HEK293T (cell line): ENCODE measurements at regions not wholly inside any gene's neighbourhood (a gene's known extent, or its start where the extent isn't known, plus 50 kb on each side); places are given as distances from the start of the nearest gene placed in this dataset.

ENCODE experiments used
- CTCF ChIA-PET: fragments of 350-600 bp; formaldehyde crosslinking; extraction: SDS; loops from one replicate; lab custom pipeline; 2021; ENCODE audit warnings: antibody characterized with exemption, inconsistent platforms; lab: Yijun Ruan, JAX
- POLR2A ChIA-PET: fragments of 350-600 bp; formaldehyde crosslinking; extraction: SDS; loops from one replicate; lab custom pipeline; 2020; ENCODE audit warnings: antibody characterized with exemption, inconsistent platforms; lab: Yijun Ruan, JAX
- DNase-seq: peaks from one replicate; pipeline ENCODE4 v3.0.0; 2012; ENCODE audit warnings: mixed read lengths; ENCODE audit errors: extremely low spot score
- ARNT ChIP-seq: fragments of 450-650 bp; IDR thresholded peaks from 2 replicates; pipeline ENCODE4 v1.6.1; 2017; ENCODE audit warnings: mild to moderate bottlenecking
- BHLHE40 ChIP-seq: fragments of 450-650 bp; IDR thresholded peaks from 2 replicates; pipeline ENCODE4 v1.6.1; 2016; ENCODE audit warnings: mild to moderate bottlenecking, moderate library complexity, borderline replicate concordance
- CTBP1 ChIP-seq: fragments of 450-650 bp; IDR thresholded peaks from 2 replicates; pipeline ENCODE4 v1.6.1; 2016; ENCODE audit warnings: borderline replicate concordance
- ELF4 ChIP-seq: fragments of 450-650 bp; IDR thresholded peaks from 2 replicates; pipeline ENCODE4 v1.6.1; 2017; ENCODE audit warnings: antibody characterized with exemption
- FOXA1 ChIP-seq: fragments of 450-650 bp; IDR thresholded peaks from 2 replicates; pipeline ENCODE4 v1.6.1; 2016; ENCODE audit warnings: mild to moderate bottlenecking
- FOXK2 ChIP-seq: fragments of 450-650 bp; IDR thresholded peaks from 2 replicates; pipeline ENCODE4 v1.6.1; 2016; ENCODE audit warnings: mild to moderate bottlenecking
- FOXM1 ChIP-seq: fragments of 450-650 bp; IDR thresholded peaks from 2 replicates; pipeline ENCODE4 v1.6.1; 2017; ENCODE audit warnings: mild to moderate bottlenecking, borderline replicate concordance
- HDGF ChIP-seq: fragments of 450-650 bp; IDR thresholded peaks from 2 replicates; pipeline ENCODE4 v1.6.1; 2017; ENCODE audit warnings: antibody characterized with exemption, borderline replicate concordance
- L3MBTL2 ChIP-seq: fragments of 450-650 bp; conservative IDR thresholded peaks from 2 replicates; pipeline ENCODE4 v1.6.1; 2016; ENCODE audit warnings: mild to moderate bottlenecking
- LEF1 ChIP-seq: fragments of 450-650 bp; IDR thresholded peaks from 2 replicates; pipeline ENCODE4 v1.6.1; 2017; ENCODE audit warnings: mild to moderate bottlenecking, borderline replicate concordance
- NFRKB ChIP-seq: fragments of 450-650 bp; IDR thresholded peaks from 2 replicates; pipeline ENCODE4 v1.6.1; 2016; ENCODE audit warnings: mild to moderate bottlenecking, moderate library complexity
- SP1 ChIP-seq: fragments of 450-650 bp; IDR thresholded peaks from 2 replicates; pipeline ENCODE4 v1.6.1; 2017
- SUZ12 ChIP-seq: fragments of 450-650 bp; IDR thresholded peaks from 2 replicates; pipeline ENCODE4 v1.6.1; 2016; ENCODE audit warnings: mild to moderate bottlenecking
- TARDBP ChIP-seq: fragments of 450-650 bp; IDR thresholded peaks from 2 replicates; pipeline ENCODE4 v1.6.1; 2016
- ZNF384 ChIP-seq: fragments of 450-650 bp; IDR thresholded peaks from 2 replicates; pipeline ENCODE4 v1.6.1; 2016
- TF ChIP-seq, protein P1 (sequence below): fragments of 450-650 bp; IDR thresholded peaks from 2 replicates; pipeline ENCODE4 v1.6.1; 2016

- no peak for DNase-seq
- ChIA-PET CTCF (no interaction called here), POLR2A (no interaction called here)
- TF ChIP-seq FOXA1 (no peak), TARDBP (no peak), CTBP1 (no peak)
Observed at GRCh38 chr6:74249658-74250057, 553.7 kb downstream of the CD109 start.

- ChIA-PET CTCF (no interaction called here), POLR2A (no interaction called here)
- TF ChIP-seq TARDBP (no peak), NFRKB (no peak), LEF1 (no peak), SUZ12 (no peak), SP1 (no peak), ZNF384 (no peak), FOXA1 (no peak), FOXK2 (no peak), CTBP1 (no peak), FOXM1 (no peak), HDGF (no peak), L3MBTL2 (no peak), ARNT (no peak), BHLHE40 (no peak), ELF4 (no peak)
- TF ChIP-seq, protein P1, sequence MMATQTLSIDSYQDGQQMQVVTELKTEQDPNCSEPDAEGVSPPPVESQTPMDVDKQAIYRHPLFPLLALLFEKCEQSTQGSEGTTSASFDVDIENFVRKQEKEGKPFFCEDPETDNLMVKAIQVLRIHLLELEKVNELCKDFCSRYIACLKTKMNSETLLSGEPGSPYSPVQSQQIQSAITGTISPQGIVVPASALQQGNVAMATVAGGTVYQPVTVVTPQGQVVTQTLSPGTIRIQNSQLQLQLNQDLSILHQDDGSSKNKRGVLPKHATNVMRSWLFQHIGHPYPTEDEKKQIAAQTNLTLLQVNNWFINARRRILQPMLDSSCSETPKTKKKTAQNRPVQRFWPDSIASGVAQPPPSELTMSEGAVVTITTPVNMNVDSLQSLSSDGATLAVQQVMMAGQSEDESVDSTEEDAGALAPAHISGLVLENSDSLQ: no peak
- no peak for DNase-seq
Observed at GRCh38 chr6:74248966-74249365, 553.0 kb downstream of the CD109 start.

DNA sequence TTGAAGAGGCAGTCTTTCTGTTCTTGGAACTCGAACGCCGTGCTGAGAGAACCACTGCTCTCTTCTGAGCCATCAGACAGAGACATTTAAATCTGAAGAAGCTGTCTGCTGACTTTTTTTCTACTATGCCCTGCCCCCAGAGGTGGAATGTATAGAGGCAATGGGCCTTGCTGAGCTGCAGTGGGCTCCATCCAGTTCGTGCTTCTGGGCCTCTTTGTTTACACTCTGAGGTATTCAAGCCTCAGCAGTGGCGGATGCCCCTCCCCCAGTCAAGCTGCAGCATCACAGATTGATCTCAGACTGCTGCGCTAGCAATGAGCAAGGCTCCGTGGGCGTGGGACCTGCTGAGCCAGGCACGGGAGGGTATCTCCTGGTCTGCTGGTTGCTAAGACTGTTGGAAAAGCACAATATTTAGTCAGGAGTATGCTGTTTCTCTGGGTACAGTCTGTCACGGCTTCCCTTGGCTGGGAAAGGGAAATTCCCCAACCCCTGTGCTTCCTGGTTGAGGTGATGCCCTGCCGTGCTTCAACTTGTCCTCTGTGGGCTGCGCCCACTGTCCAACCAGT lies 526.8 kb downstream of the CD109 start:
- no peak for TF ChIP-seq ZNF384
- TF ChIP-seq TARDBP: no peak
- no peak for TF ChIP-seq L3MBTL2
- TF ChIP-seq FOXA1: no peak
- no peak for TF ChIP-seq HDGF
- TF ChIP-seq ELF4: no peak
- ChIA-PET POLR2A (no interaction called here), CTCF (no interaction called here)
- DNase-seq: no peak

GRCh38 chr6:74213995-74214394 lies 518.0 kb downstream of the CD109 start:
- POLR2A ChIA-PET: no interaction called here
- TF ChIP-seq L3MBTL2 (no peak), FOXK2 (no peak), CTBP1 (no peak), SUZ12 (no peak), ELF4 (no peak)
- TF ChIP-seq, protein P1: no peak
- no peak for DNase-seq
- CTCF ChIA-PET: no interaction called here

DNA sequence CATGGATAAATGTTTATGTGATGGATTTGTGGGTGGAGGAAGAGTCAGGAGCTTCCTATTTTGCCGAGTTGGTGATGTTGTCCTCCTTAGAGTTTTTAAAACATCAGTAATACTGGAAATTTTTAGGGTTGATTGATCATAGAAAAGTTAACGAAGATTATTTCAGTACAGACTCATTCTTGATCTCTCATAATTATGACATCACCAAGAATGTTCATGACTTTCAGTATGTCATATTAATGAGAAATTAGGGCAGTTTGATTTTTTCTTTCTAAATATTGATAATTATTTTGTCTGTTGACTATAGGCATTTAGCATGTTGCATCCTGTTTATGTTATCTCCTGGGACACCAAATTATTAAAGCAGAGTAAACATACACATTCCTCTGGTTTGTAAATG lies 512.2 kb downstream of the CD109 start:
- no peak for DNase-seq
- ChIA-PET POLR2A (no interaction called here), CTCF (no interaction called here)
- TF ChIP-seq LEF1 (no peak), ZNF384 (no peak), BHLHE40 (no peak), TARDBP (no peak), L3MBTL2 (no peak), HDGF (no peak), FOXK2 (no peak), FOXA1 (no peak), ARNT (no peak)

- ChIA-PET POLR2A (no interaction called here), CTCF (no interaction called here)
- TF ChIP-seq ZNF384 (no peak), TARDBP (no peak), HDGF (no peak), CTBP1 (no peak), L3MBTL2 (no peak), BHLHE40 (no peak), ARNT (no peak), ELF4 (no peak), SUZ12 (no peak), FOXM1 (no peak), LEF1 (no peak), FOXK2 (no peak), FOXA1 (no peak), SP1 (no peak), NFRKB (no peak)
- TF ChIP-seq, protein P1: no peak
- no peak for DNase-seq
Observed at GRCh38 chr6:74199215-74199915, 503.4 kb downstream of the CD109 start.
